Muscle layer of colon (tissue), 2 donors: ENCODE measurements at regions not wholly inside any gene's neighbourhood (a gene's known extent, or its start where the extent isn't known, plus 50 kb on each side); places are given as distances from the start of the nearest gene placed in this dataset.

ENCODE experiments used
- H3K27ac ChIP-seq: one replicate; pipeline ENCODE4 v1.7.0; 2013; ENCODE audit warnings: low read depth, mild to moderate bottlenecking, low read length, moderate library complexity
- H3K27me3 ChIP-seq, 2 donors: one replicate each; pipeline ENCODE4 v1.7.0; 2013; ENCODE audit warnings: low read length in 2 of 2, mild to moderate bottlenecking in 2 of 2; ENCODE audit not compliant: insufficient read depth in 2 of 2, control insufficient read depth in 1 of 2
- H3K36me3 ChIP-seq: one replicate; pipeline ENCODE4 v1.7.0; 2013; ENCODE audit warnings: mild to moderate bottlenecking, low read length; ENCODE audit not compliant: insufficient read depth
- H3K4me1 ChIP-seq: one replicate; pipeline ENCODE4 v1.7.0; 2013; ENCODE audit warnings: mild to moderate bottlenecking, low read length; ENCODE audit not compliant: insufficient read depth
- H3K4me3 ChIP-seq, 2 donors: one replicate each; pipeline ENCODE4 v1.7.0; 2013; ENCODE audit warnings: low read length in 2 of 2, low read depth in 1 of 2, mild to moderate bottlenecking in 1 of 2, moderate library complexity in 1 of 2
- H3K9ac ChIP-seq: one replicate; pipeline ENCODE4 v1.7.0; 2013; ENCODE audit warnings: low read length
- H3K9me3 ChIP-seq: one replicate; pipeline ENCODE4 v1.7.0; 2013; ENCODE audit warnings: mild to moderate bottlenecking, low read length
- donor health status: abdominal sarcoma.
- donor health status: Adenocarcinoma of cecum.

DNA sequence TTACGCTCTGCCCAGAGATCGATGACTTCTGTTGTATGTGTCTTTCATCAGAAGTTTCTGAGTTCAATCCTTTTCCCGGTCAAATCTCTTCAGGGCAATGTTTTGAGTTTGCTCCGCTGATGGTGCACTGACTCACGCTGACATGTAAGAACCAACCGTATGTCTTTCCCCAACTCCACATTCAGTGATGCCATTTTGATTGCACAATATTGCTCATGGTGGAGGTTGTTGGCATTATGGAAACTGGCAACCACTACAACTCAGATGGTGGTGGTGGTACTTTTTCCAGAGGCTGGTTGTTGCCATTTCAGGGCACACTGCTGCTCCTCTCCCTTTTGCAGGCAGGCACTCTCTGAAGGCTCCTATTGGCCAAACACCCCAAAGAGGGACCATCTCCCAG is 751.5 kb downstream of the DCDC2C start:
- no peaks in the 10 kb centered on the region for H3K9me3 ChIP-seq
- H3K4me3 ChIP-seq, result no peak overlapping the region
- no peaks in the 10 kb centered on the region for H3K4me1 ChIP-seq
- no peaks in the 10 kb centered on the region for H3K36me3 ChIP-seq
- no peak overlapping the region for H3K27ac ChIP-seq
- H3K9ac ChIP-seq, result no peak overlapping the region
- no peaks in the 10 kb centered on the region for H3K27me3 ChIP-seq

DNA sequence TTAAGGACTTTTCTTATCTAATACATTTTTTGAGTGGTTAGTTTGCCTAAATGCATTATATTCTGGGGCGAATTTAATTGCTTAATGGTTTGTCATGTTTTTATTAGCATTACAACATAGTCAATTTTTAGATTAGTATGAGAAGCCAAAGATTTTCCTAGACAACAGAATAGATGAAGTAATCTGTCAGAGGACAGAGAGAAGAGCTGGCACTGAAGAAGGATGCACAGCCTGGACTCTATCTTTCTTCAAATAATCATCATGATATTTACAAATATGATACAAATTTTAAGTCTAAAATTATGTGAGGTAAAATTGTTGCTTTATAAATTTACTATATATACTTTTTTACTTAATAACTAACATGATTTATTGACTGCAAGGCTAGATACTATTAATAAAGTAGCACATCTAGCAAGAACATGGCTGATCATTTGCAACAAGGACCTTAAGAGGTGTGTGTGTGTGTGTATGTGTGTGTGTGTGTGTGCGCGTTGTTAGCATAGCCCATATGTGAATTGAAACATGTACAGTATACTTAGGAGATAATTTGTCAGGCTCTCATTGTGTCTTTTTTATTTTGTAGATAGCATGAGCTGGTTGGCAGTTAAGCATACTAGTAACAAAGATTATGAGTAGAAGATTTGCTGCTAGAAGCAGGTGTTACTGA is 752.2 kb downstream of the DCDC2C start:
- Histone ChIP-seq H3K9ac (no peak overlapping the region), H3K27me3 (no peaks in the 10 kb centered on the region), H3K4me1 (no peaks in the 10 kb centered on the region), H3K9me3 (no peaks in the 10 kb centered on the region), H3K36me3 (no peaks in the 10 kb centered on the region), H3K4me3 (no peak overlapping the region), H3K27ac (no peak overlapping the region)

DNA sequence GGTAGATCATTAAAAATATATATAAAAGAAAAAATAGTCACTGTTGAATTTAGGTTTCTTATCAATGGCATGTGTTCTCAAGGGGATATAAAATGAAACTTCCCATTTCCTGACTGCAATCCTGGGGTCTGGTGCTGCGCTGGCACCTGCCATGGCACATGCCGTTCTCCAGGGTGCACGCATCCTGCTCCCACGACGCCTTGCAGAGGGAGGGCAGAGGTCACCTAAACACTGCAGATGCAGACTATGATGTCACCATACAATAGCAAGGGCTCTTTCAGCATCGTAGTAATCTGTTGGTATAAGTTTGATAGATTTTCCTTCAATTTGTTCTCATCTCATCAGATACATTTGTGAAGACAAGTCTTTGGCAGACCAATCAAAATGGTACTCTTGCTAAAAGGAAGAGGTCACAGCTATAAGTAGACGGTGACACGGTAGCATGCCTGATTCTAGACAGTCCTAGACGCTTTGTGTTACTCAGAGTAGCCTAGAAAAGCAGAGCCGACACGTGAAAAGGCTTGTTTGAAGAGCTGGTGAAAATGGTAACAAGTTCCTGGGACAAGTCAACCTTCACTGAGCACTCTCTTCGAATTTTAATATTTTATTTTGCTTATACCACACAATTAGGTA is 761.4 kb downstream of the DCDC2C start:
- Histone ChIP-seq H3K27ac (no peak overlapping the region), H3K9me3 (no peaks in the 10 kb centered on the region), H3K36me3 (no peaks in the 10 kb centered on the region), H3K4me1 (no peaks in the 10 kb centered on the region), H3K27me3 (no peaks in the 10 kb centered on the region), H3K4me3 (no peak overlapping the region), H3K9ac (no peak overlapping the region)

DNA sequence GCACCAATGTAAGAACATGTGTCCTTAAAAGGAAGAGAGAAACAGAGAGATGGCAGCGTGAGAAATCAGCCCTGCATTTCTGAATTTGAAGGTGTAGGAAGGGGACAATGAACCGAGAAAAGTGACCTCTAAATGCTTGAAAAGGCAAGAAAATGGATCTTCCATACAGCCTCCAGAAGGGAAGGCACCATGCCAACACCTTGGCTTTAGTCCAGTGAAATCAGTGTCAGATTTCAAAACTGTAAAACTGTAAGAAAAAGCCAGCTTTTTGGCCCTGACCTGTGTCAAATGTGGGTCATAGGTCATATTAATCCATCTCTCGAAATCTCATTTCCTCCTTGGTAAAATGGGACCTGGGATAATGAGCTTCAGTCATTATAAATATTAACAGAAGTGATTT is 762.3 kb downstream of the DCDC2C start:
- H3K9ac ChIP-seq, result no peak overlapping the region
- no peak overlapping the region for H3K27ac ChIP-seq
- H3K9me3 ChIP-seq, result no peaks in the 10 kb centered on the region
- H3K36me3 ChIP-seq, result no peaks in the 10 kb centered on the region
- H3K4me1 ChIP-seq, result no peaks in the 10 kb centered on the region
- no peaks in the 10 kb centered on the region for H3K27me3 ChIP-seq
- H3K4me3 ChIP-seq, result no peak overlapping the region

DNA sequence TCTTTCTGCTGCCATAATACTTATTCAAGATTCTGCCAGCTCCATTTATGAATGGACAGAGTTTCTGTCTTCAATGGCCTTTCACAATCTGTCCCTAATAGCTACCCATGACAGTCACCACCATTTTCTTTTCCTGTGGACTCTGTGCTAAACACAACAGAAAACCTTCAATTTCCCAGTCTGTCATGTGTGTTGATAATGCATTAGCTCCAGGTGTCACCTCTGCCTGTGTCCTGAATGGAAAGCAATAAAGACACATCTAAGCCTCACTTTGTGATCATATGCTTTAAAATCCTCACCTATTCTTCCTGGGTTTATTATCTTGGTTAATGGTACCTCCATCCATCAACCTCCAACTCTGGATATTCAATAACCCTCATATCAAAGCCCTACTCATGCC is 772.2 kb downstream of the DCDC2C start:
- H3K4me1 ChIP-seq, result no peaks in the 10 kb centered on the region
- no peak overlapping the region for H3K4me3 ChIP-seq
- no peaks in the 10 kb centered on the region for H3K27me3 ChIP-seq
- H3K27ac ChIP-seq, result no peak overlapping the region
- no peaks in the 10 kb centered on the region for H3K36me3 ChIP-seq
- H3K9ac ChIP-seq, result no peak overlapping the region
- no peaks in the 10 kb centered on the region for H3K9me3 ChIP-seq

DNA sequence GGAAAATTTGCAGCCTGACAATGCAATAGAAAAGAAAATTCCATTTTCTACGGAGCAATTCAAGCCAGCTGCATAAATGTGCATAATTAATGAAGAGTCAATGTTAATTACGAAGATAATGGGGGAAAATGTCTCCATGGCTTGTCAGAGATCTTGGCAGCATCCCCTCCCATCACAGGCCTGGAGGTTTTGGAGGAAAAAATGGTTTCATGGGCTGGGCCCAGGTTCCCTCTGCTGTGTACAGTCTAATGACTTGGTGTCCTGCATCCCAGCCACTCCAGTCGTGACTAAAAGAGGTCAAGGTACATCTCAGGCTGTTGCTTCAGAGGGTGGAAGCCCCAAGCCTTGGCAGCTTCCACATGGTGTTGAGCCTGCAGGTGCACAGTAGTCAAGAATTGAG is 779.7 kb downstream of the DCDC2C start:
- Histone ChIP-seq H3K9ac (no peak overlapping the region), H3K4me1 (no peaks in the 10 kb centered on the region), H3K36me3 (no peaks in the 10 kb centered on the region), H3K4me3 (no peak overlapping the region), H3K27ac (no peak overlapping the region), H3K9me3 (no peaks in the 10 kb centered on the region), H3K27me3 (no peaks in the 10 kb centered on the region)

DNA sequence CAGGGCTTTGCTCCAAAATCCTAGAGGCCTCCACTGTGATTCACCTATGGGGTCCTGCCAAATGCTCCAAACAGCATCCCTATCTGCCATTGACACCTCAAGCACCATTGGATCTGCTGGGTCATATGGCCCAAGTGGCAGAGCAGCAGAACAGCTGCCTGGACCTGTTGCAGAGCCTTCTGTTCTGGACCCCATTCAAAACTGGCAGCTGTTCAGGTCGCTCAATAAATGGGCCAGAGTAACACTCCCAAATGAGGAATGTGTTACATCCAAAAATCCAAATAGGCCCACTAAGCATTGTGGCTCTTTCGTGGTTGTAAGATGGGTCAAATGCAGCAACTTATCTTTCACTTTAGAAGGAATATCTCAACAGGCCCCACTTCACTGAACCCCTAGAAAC is 783.6 kb downstream of the DCDC2C start:
- Histone ChIP-seq H3K4me1 (no peaks in the 10 kb centered on the region), H3K27ac (no peak overlapping the region), H3K9ac (no peak overlapping the region), H3K36me3 (no peaks in the 10 kb centered on the region), H3K4me3 (no peak overlapping the region), H3K9me3 (no peaks in the 10 kb centered on the region), H3K27me3 (no peaks in the 10 kb centered on the region)

DNA sequence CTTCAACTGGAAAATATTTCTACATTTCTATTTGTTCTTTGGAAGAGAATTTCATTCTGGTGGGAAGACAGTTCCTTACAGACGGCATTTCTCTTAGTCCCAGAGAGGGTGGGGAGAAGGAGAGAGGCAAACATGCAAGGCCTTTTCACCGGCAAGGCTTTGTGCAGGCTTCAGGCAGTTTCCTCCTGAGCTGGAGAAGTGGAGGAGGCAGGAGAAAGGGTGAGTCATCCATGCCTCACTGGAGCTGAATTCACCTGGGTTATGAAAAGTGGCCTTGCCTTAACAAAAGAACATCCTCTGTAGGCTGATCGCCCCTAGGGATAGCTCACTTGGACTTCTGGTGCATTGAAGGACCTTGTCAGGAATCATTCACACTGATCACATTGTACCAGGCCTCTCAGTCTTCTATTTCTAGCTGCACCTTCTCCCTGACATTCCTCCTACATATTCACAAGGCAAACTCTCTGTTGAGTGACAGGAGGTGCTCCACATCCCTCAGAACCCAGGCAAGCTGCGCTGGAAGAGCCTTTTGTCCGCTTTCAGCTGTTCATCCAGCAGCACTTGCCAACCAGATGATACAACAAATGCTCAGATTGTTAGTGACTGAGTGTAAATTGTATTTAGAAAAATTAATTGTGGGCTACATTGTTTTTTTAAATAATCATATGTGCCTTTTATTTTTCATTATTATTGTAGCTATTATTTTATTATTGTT is 796.1 kb downstream of the DCDC2C start:
- no peak overlapping the region for H3K9ac ChIP-seq
- H3K27me3 ChIP-seq, result no peaks in the 10 kb centered on the region
- H3K27ac ChIP-seq, result no peak overlapping the region
- no peaks in the 10 kb centered on the region for H3K9me3 ChIP-seq
- H3K4me1 ChIP-seq, result no peaks in the 10 kb centered on the region
- no peak overlapping the region for H3K4me3 ChIP-seq
- H3K36me3 ChIP-seq, result no peaks in the 10 kb centered on the region

DNA sequence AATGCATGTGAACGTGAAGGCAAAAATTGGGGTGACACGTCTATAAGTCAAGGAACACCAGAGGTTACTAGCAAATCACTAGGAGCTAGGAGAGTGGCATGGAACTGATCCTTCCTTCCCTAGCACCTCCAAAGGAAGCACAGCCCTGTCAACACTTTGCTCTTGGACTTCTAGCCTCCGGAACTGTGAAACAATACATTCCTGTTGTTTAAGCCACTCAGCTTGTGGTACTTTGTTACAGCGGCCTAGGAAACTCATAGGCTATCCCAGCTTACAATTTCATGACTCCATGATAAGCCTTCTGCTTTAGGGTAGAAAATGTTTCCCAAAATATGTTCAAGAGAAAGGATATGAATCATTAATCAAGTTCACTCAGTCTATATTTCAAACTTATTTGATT is 798.1 kb downstream of the DCDC2C start:
- H3K27me3 ChIP-seq, result no peaks in the 10 kb centered on the region
- H3K9ac ChIP-seq, result no peak overlapping the region
- H3K9me3 ChIP-seq, result no peaks in the 10 kb centered on the region
- no peaks in the 10 kb centered on the region for H3K4me1 ChIP-seq
- H3K27ac ChIP-seq, result no peak overlapping the region
- no peaks in the 10 kb centered on the region for H3K36me3 ChIP-seq
- no peak overlapping the region for H3K4me3 ChIP-seq

DNA sequence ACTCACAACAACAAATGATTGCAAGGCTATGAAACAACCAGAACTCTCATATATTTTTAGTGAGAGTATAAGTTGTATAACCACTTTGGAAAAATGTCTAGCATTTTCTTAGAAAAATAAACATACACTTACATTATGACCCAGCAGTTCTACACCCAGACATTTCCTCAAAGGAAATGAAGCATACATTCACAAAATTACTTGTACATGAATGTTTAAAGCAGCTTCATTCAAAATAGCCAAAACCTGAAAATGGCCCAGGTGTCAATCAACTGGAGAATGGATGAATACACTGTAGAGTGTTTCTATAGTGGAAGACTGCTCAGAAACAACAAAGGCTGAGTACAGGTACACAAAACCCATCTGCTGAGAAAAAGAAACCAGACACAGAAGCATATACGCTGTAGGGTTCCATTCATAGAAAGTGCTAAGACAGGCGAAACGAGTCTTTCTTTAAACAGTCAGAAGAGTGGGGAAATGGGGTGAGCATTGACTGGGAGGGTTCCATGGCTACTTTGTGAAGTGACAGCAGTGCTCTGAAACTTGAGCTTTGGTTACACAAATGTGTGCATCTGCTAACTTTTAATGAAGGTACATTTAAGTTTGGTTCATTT is 799.0 kb downstream of the DCDC2C start:
- no peaks in the 10 kb centered on the region for H3K9me3 ChIP-seq
- H3K36me3 ChIP-seq, result no peaks in the 10 kb centered on the region
- H3K27me3 ChIP-seq, result no peaks in the 10 kb centered on the region
- H3K4me1 ChIP-seq, result no peaks in the 10 kb centered on the region
- H3K4me3 ChIP-seq, result no peak overlapping the region
- H3K27ac ChIP-seq, result no peak overlapping the region
- H3K9ac ChIP-seq, result no peak overlapping the region

DNA sequence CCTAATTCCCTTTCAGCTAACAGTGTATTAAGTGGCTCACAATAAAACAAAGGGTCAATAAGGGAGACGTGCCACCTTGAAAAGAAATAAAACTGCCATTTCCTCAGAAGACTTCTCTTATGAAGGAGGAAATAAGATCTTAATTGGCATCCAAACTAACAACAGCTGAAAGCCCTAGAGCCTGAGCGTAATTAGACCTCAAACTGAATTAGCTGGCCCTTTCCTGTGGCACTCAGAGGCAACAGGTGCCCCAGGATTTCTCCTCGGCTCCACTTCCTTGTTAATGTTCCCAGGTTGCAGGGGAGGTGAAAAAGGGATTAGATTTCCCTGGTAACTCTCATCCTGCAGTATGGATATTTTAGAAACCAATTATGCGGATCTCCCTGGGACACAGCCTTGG is 804.3 kb downstream of the DCDC2C start:
- no peaks in the 10 kb centered on the region for H3K4me1 ChIP-seq
- H3K9me3 ChIP-seq, result no peaks in the 10 kb centered on the region
- no peak overlapping the region for H3K9ac ChIP-seq
- H3K4me3 ChIP-seq, result no peak overlapping the region
- no peaks in the 10 kb centered on the region for H3K27me3 ChIP-seq
- H3K27ac ChIP-seq, result no peak overlapping the region
- H3K36me3 ChIP-seq, result no peaks in the 10 kb centered on the region
